OCI-LY3 (cell line): ENCODE measurements at regions not wholly inside any gene's neighbourhood (a gene's known extent, or its start where the extent isn't known, plus 50 kb on each side); places are given as distances from the start of the nearest gene placed in this dataset.

Experiments
- EZH2phosphoT487 ChIP-seq: fragments of 200-600 bp; shearing (Covaris generic); IDR thresholded peaks from 2 replicates; pipeline ENCODE4 v1.6.1; 2018; ENCODE audit warnings: antibody characterized with exemption, mixed run types, low read depth
- TF ChIP-seq, protein P1 (sequence below): fragments of 200-600, 300-600 bp; sonication (generic); IDR thresholded peaks from 2 replicates; pipeline ENCODE4 v1.5.1; 2014; ENCODE audit warnings: antibody characterized with exemption, low read length, low read depth

DNA sequence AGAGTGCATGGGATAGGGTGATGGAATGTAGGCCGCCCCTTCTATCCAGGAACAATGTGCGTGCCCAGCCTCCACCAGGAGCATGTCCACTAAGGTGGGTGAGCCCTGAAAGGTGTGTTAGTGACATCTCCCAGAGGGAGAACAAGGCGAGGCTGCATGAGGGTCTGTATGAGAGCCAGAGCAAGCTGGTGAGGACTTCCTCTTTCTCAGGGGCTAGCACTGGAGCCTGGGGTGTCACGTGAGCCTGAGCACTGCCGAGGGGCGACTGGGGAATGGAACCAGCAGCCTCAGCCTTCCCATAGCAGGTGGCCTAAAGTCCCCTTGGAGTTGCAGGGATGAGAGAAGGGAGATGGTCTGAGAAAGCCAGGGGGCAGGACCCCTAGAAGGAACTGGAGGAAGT lies 156.3 kb upstream of the COBL start:
- TF ChIP-seq, protein P1, sequence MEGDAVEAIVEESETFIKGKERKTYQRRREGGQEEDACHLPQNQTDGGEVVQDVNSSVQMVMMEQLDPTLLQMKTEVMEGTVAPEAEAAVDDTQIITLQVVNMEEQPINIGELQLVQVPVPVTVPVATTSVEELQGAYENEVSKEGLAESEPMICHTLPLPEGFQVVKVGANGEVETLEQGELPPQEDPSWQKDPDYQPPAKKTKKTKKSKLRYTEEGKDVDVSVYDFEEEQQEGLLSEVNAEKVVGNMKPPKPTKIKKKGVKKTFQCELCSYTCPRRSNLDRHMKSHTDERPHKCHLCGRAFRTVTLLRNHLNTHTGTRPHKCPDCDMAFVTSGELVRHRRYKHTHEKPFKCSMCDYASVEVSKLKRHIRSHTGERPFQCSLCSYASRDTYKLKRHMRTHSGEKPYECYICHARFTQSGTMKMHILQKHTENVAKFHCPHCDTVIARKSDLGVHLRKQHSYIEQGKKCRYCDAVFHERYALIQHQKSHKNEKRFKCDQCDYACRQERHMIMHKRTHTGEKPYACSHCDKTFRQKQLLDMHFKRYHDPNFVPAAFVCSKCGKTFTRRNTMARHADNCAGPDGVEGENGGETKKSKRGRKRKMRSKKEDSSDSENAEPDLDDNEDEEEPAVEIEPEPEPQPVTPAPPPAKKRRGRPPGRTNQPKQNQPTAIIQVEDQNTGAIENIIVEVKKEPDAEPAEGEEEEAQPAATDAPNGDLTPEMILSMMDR, result no peak
- no peak for TF ChIP-seq EZH2phosphoT487
